ENCODE measurements at regions not wholly inside any gene's neighbourhood (a gene's known extent, or its start where the extent isn't known, plus 50 kb on each side); places are given as distances from the start of the nearest gene placed in this dataset.

DNA sequence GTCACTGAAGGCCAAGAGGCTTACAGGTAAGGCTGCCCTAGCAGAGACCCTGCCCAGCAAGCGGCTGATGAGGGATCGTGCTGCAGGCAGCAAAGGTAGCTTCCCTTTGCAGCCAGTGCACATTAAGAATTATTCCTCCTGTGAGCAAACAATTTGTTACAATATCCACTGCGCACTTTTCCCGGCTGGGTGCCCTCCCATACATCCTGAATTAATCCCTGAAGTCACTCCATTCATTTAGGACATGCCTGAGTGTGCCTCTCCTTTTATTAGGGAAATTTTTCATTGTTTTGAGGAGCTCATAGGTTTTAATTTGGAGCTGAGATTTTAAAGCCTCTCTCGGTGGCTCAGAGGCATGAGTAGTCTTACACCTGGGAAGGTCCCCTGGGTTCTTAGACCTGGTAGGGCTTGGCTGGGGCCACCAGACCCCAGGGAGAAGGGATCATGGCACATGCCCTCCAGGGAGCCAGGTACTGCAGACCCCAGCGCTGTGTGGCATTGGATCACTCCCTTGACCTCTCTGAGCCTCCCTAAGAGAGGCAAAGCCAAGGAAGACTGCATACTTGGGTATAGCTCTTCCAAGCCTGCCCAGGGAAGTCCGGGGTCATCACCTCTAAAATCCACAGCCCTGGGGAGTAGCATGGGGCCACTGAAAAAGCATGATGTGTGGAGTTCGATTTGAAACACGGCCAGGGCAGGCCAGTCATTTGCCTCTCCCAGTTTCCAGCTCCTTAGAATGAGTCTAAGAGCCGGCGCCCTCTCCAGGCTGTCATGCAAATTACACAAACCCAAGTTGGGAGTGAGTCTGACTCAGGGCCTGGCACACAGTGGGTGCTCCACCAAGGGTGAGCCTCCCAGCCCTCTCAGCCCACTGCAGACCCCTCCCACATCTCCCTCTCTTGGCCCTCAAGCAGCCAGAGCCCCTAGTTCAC, 151.9 kb upstream of the LINGO1 start:
- Histone ChIP-seq H3K4me3 (ENCODE audit: extremely low read depth in 1 of 4, insufficient read depth in 2 of 4, low read depth in 3 of 4, low read length in 4 of 4) (no peak overlapping the region), H3K4me1 (replicated peaks in 1 of 4; ENCODE audit: control insufficient read depth in 3 of 4, insufficient read depth in 4 of 4, low read length in 3 of 4) (peaks cover 0 to 10% (median 7%) of the 10 kb centered on the region in 4 experiments; a peak in 6 of 7 replicates), H2BK20ac (ENCODE audit: low read length) (peak overlapping the region; percentile 61; the same call in 1 of the 2 replicates), H3K9me3 (ENCODE audit: insufficient read depth in 2 of 2, low read depth in 1 of 2, low read length in 1 of 2) (no peaks in the 10 kb centered on the region), H3K23ac (ENCODE audit: insufficient read length) (no peak overlapping the region), H3K56ac (replicated peaks; ENCODE audit: insufficient read length, low read depth, low read length) (no peak overlapping the region), H2AFZ (ENCODE audit: low read length) (no peak overlapping the region), H3K79me2 (ENCODE audit: control insufficient read depth in 1 of 2, insufficient read depth in 2 of 2, low read length in 2 of 2) (no peaks in the 10 kb centered on the region), H4K20me1 (replicated peaks in 1 of 2; ENCODE audit: control insufficient read depth in 1 of 2, insufficient read depth in 2 of 2, low read length in 2 of 2) (no peaks in the 10 kb centered on the region), H3K14ac (ENCODE audit: insufficient read length) (no peak overlapping the region), H3K18ac (ENCODE audit: extremely low read depth, low read length) (peak overlapping the region; percentile 71), H3K27ac (ENCODE audit: low read depth, low read length) (no peak overlapping the region), H3K4me2 (ENCODE audit: insufficient read depth in 1 of 2, low read depth in 2 of 2, low read length in 2 of 2) (no peak overlapping the region), H2BK12ac (ENCODE audit: low read depth, low read length) (peak overlapping the region; percentile 90; the same call in 1 of the 2 replicates), H3K36me3 (ENCODE audit: control insufficient read depth in 2 of 4, insufficient read depth in 4 of 4, low read length in 3 of 4) (no peaks in the 10 kb centered on the region), H4K5ac (ENCODE audit: insufficient read length, low read depth, low read length) (no peak overlapping the region), H2BK120ac (replicated peaks; ENCODE audit: low read depth, low read length) (no peak overlapping the region), H3K23me2 (ENCODE audit: low read depth, low read length) (0 out of 2 replicates have a peak, but pooled peaks cover 1% of the 10 kb centered on the region), H2BK15ac (ENCODE audit: low read length) (peak overlapping the region; percentile 97; the same call in 1 of the 2 replicates), H3K4ac (replicated peaks; ENCODE audit: insufficient read length, low read depth, low read length) (no peak overlapping the region), H3K9ac (replicated peaks in 1 of 4; ENCODE audit: extremely low read depth in 1 of 4, low read depth in 3 of 4, low read length in 3 of 4) (no peak overlapping the region), H3K79me1 (ENCODE audit: low read depth, low read length) (no peaks in the 10 kb centered on the region), H4K91ac (replicated peaks; ENCODE audit: insufficient read length, low read length) (peak overlapping the region; percentile 81), H3K27me3 (replicated peaks in 1 of 4; ENCODE audit: control insufficient read depth in 3 of 4, extremely low read depth in 1 of 4, insufficient read depth in 3 of 4, low read length in 3 of 4) (no peaks in the 10 kb centered on the region), H4K8ac (ENCODE audit: extremely low read depth, insufficient read depth, low read length) (peak overlapping the region; percentile 41; the same call in 1 of the 2 replicates), H2BK5ac (ENCODE audit: low read depth, low read length) (no peak overlapping the region; the same call in 1 of the 2 replicates), H2AK5ac (ENCODE audit: low read depth, low read length) (0 out of 2 replicates have a peak overlapping the region, but pooled peaks have one; percentile 39)
- 66% methylated on average over 11 of the region's 11 CpGs; no CpG with 5 or more reads in 1 of the 2 experiments for WGBS, 2 experiments (ENCODE audit: extremely low coverage in 1 of 2, insufficient coverage in 1 of 2, insufficient read length in 1 of 2, insufficient replicate concordance in 2 of 2, low coverage in 1 of 2, low lambda C conversion rate in 2 of 2, missing lambda C conversion rate in 1 of 2)
- POLR2A ChIA-PET (ENCODE audit: partially characterized antibody), result interaction anchor here (1.0 to 1.4 kb wide), 3 partner anchors 8 to 45 kb away, joined by 3 read pairs; no protein-coding TSS in a partner anchor
- no peak for FAIRE-seq
- CTCF ChIA-PET (ENCODE audit: partially characterized antibody), result interaction anchor here (0.6 to 9.3 kb wide), 59 partner anchors 9 to 1504 kb away, joined by 3 to 78 read pairs (median 6); no protein-coding TSS in a partner anchor
- peak in 1 of 2 experiments; percentile 88 for DNase-seq (ENCODE audit: low read depth in 1 of 2, low spot score in 2 of 2)
- no peak for TF ChIP-seq BACH1 (IDR thresholded peaks at IDR 0.05; ENCODE audit: low read length)
- TF ChIP-seq KDM4A (IDR thresholded peaks at IDR 0.05; ENCODE audit: low read depth, low read length, severe bottlenecking), result no peak
- no peak for TF ChIP-seq TBP (IDR thresholded peaks at IDR 0.05; ENCODE audit: low read depth, low read length)
- TF ChIP-seq BRCA1 (IDR thresholded peaks at IDR 0.05; ENCODE audit: low read depth, low read length), result no peak
- no peak for TF ChIP-seq SIX5 (IDR thresholded peaks at IDR 0.05; ENCODE audit: low read depth, low read length)
- TF ChIP-seq KDM1A (IDR thresholded peaks at IDR 0.05; ENCODE audit: borderline replicate concordance, low read length), result peak; percentile 97
- no peak for TF ChIP-seq NANOG (IDR thresholded peaks at IDR 0.05; ENCODE audit: insufficient read depth, low read depth, low read length, poor library complexity, severe bottlenecking)
- no peak for TF ChIP-seq GABPA (IDR thresholded peaks at IDR 0.05; ENCODE audit: borderline replicate concordance, insufficient read depth, low read length)
- no peak for TF ChIP-seq FOSL1 (IDR thresholded peaks at IDR 0.05; ENCODE audit: insufficient read depth, low read depth, low read length)
- TF ChIP-seq RAD21 (IDR thresholded peaks at IDR 0.05 in 1 of 2, conservative IDR thresholded peaks at IDR 0.05 in 1 of 2; ENCODE audit: low read depth in 2 of 2, low read length in 2 of 2), result peak; percentile 67 to 78
- no peak for TF ChIP-seq EGR1 (IDR thresholded peaks at IDR 0.05; ENCODE audit: borderline replicate concordance, low read depth, low read length)

Measured in H1 (cell line).